Activated CD4-positive, alpha-beta T cell treated with anti-CD3 and anti-CD28 coated beads, Interleukin-2, amount 50 U/mL, for 16 hours (primary cell): ENCODE measurements at regions not wholly inside any gene's neighbourhood (a gene's known extent, or its start where the extent isn't known, plus 50 kb on each side); places are given as distances from the start of the nearest gene placed in this dataset.
A peak's percentile ranks its signal among the peaks of the same experiment; 100 is the strongest.

ENCODE experiments used
- DNase-seq: peaks from one replicate; pipeline ENCODE4 v3.0.0-alpha.2; 2020

DNA sequence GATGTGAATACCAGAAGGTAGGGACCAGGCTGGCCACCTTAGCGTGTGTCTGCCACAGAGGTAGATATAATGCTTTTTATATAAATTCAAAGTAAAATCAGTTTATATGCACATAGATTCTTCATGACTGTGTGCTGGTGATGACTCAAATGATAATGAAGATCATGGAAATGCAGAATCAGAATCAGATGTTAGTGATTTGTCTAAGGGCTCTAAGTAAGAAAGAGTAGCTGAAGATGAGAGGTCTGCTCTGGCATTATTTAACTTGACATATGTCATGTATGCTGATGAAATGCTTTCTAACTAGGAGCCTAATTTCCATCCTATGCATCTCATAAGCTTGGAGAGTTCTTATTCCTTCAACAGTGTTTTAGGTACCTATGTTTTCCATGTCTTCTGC, 50.3 kb upstream of the DPH6 start:
- DNase-seq = no peak

- DNase-seq = no peak
Observed at GRCh38 chr15:35602836-35603235, 56.9 kb upstream of the DPH6 start.

GRCh38 chr15:35603301-35603700, 57.3 kb upstream of the DPH6 start:
- peak; percentile 6 for DNase-seq

DNA sequence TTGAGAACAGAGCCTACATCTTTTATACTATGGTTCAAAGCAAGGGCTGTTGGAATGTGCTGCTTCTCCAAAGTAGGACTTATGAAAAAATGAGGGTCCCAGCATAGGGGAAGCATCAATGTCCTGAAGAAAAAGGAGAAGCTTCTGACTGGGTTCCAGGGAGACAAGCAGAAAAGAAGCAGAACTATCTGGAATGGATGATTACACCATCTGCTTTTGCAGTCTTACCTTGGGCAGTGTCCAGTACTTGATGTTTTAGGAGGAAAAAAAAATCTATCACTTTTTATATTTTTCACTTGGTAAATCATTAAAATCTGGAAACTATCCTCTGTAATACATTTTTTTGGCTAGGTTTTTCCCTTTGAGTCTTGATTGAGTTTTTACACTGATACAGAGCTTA, 57.9 kb upstream of the DPH6 start:
- DNase-seq = no peak

DNA sequence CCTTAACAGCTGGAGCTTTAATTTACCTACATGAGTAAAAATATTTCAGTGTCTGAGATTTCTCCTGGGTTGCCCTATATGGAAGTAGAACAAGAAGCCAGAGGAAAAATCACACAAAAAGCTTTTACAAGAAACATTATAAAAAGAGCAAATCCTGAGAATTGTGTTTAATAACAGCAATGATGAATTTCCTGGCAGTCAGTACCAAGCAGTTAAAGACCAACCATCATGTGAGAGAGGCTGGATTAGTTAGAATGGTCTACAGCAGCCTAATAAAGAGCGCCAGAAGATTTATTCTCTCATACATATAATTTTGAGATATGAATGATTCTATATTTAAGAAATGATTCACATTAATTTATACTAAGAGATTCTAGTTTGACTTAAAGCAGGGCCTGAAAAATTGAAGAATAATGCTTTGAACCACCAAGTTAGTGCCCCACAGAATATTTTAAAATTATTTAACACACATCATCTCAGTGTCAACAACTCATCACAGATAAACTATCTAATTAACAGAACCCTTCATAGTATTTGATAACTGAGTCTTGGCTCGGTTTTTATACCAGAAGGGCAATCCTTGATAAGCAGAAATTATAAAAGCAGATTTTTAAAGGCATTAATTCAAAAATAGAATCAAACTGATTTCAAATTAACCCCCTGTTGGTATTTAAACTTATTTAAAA, 59.9 kb upstream of the DPH6 start:
- no peak for DNase-seq

- DNase-seq = no peak
Observed at GRCh38 chr15:35606450-35606779, 60.5 kb upstream of the DPH6 start.

DNA sequence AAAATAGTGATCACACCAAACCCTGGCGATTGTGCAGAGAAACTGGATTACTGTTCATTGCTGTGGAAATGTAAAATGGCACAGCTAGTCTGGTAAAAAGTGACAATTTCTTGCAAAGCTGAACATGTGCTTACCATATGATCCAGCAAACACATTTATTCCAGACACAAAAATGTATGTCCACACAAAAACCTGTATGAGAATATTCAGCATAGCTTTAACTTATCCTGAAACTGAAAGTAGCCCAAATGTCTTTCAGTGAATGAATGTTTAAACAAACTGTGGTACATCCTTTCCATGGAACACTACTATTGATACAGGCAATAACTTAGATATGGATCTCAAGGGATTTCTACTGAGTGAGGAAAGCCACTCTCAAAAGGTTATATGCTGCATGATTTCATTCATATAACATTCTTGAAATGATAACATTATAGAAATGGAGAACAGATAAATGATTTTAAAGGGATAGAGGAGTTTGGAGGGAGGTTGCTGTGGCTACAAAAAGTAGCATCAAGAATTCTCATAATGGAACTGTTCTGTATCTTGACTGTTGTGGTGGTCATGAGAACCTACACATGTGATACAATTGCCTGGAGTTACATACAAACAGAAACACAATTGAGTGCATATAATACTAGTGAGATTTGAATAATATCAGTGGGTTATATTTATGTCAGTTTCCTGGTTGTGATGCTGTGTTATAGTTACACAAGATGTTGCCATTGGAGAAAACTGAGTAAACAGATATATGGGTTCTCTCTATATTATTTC, 70.7 kb upstream of the DPH6 start:
- DNase-seq = peak; percentile 3

DNA sequence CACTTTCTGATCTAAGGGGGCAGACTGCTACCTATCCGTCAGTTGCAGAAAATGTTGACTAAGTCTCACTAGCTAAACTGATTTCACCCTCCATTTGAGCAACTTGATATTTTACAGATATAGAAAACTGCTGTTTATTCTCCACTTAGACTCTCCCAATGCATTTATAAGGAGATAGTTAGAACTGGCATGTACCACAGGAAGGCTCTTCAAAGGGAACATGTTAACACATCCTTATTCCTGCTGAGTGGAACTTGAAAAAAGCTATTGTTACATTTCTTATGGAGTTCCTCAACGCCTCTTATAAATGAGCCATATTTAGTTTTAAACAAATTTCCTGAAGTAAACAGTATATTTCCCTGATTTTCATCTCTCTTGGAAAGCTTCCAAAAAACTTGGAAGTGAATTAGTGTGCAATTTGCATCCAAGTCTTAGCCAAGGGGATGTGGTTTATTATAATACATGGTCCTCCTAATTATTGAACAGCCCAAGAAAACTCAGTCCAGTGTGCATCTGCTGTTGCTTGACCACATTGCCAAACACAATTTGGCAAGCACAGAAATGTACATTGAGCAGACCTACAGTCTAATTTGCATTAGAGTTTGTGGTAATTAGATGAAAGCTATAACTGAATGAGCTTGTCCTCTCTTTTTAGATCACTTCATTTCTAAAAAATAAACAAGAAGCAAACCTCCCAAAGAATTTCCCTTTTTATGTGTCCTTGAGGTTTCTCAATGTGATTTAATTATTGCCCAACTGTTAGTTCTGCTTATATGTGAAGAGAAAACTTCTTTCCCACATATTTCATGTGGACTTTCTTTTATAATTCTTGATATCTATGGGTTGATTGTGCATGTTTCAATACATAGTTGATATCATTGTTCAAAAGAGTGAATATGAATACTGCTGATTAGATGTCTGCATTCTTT, 72.6 kb upstream of the DPH6 start:
- no peak for DNase-seq

DNA sequence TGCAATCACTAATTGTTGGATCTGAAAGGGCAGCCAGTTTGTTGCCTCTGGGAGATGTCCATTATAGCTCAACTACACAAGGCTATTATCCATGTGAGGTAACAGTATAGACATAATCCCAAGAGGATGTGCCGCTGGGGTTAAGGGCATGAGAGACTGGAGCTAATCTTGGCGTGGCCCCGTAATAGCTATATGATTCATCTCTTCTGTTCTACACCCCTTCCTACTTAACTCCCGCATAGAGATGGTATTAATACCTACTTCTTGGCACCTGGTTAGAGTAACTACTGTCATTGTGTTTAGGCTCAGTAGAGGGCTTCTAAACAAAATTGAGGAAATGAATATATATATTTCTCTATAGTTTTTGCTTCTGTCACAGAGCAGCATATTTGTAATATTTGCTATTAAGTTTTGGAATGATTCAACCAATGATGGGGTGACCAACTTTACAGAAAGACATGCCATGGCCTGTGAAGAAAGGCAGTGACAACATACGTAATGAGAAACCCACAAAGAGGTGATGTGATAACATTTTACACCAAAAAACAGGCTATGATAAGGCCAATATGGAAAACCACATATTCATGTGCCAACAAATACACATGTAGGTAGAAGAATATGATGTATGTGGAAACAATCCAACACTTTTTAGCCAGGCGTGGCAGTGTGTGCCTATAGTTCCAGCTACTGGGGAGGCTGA, 76.8 kb upstream of the DPH6 start:
- DNase-seq = no peak

DNA sequence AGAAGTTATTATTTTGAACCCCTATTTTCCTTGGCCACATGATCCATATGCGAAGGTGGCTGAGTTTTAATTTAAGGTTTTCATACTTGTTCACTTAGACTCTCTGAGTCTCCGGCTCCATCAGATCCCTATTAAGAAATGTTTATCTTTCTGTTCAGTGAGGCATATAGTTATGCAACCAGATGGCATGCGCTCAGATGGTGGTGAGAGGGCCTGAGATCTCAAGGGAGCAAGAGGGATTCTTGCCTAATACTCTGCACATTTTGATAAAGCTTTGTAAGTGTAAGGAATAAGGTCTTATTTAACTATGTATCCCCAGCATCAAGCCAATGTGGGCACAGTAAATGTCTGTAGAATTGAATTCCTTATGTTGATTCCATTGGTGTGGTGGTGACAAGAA, 78.9 kb upstream of the DPH6 start:
- no peak for DNase-seq

DNA sequence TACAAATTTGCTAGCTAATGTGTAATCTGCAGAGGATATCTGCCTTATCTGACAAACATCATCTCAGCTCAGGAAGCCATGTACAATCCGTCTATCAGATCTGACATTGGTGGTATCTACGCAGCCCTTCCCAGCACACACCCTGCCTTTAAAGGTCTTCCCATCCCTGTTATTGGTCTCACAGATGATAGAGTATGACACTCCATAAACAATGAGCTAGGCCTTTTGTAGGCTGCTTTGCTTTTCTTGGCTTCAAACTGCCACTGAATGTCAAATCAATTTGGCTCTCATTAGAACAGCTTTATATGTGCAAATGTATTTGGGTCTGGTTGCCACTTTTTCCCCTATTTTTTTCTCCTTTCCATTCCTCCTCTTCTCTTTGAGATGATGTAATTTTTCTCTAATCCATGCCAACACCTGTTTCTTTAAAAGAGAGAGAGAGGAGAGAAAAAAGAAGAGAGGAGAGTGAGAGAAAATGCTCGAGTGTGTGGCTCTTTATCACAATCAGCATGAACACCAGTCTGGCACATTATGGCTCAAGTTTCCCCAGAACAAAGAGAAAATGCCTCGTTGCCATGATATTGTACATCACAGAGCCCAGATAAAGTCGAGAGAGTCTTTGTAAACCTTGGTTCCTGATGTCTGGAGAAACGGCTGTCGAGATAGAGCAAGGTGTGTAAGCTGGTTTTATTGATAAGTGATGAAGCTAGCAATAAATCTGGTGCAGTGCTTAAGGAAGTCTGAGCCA, 80.8 kb upstream of the DPH6 start:
- no peak for DNase-seq

GRCh38 chr15:35627696-35628095, 81.7 kb upstream of the DPH6 start:
- DNase-seq = no peak

- no peak for DNase-seq
Observed at GRCh38 chr15:35629766-35630165, 83.8 kb upstream of the DPH6 start.

DNA sequence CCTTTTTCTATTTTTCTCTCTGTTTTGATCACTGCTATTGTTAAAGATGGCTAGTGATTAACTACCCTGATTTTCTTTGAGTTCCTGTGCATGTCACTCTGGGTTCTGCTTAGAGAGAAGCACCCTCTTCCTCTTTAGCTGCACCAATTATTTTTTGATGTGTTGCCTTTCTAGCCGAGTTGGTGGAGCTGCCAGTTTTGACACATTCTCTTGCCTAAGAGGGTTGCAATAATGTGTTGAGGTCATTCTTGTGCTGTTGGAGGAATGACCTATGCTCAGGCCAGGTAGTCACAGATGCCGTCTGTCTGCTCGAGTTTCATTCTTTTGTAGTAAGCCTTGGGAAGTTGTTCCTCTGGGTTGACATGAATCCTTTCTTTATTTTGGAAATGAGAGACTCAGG, 84.6 kb upstream of the DPH6 start:
- no peak for DNase-seq

DNA sequence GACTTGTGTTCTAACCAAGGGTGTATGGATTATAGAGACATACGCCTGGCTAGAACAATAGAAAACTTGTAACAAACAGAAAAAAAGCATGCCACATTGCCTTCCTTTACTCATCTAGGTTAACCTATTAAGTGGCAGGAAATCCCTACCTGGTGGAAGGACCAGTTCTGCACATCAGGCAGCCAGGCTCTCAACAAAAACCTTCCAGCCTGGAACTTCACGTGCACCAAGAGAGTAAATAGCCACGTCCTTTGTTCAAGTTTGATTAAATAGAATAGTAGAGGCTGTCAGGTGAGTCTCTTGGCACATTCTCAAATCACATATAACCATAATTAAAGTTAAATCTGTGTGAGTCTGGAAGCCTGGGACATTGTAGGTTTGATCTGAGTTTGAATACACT, 85.0 kb upstream of the DPH6 start:
- no peak for DNase-seq

GRCh38 chr15:35633677-35634076, 87.7 kb upstream of the DPH6 start:
- DNase-seq = no peak

GRCh38 chr15:35646790-35647189, 100.8 kb upstream of the DPH6 start:
- no peak for DNase-seq

GRCh38 chr15:35647303-35647702, 101.3 kb upstream of the DPH6 start:
- DNase-seq = no peak

DNA sequence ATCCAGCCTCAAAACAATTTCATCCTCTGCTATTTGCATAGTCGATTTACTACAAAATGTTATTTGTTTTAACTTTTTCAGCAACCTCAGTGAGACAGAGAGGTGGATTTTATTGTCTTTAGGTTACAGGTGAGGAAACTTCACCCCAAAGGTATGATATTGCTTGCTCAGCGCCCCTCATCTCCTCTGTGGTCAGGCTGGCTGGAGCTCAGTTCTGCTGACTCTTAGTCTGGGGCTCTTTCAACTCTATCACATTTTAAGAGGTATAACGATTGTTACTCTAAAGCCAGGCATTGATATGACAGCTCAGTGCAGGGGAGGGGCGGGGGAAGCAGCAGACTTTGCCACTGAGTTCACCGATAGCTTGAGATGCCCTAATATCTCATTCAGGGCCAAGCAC, 103.0 kb upstream of the DPH6 start:
- no peak for DNase-seq

DNA sequence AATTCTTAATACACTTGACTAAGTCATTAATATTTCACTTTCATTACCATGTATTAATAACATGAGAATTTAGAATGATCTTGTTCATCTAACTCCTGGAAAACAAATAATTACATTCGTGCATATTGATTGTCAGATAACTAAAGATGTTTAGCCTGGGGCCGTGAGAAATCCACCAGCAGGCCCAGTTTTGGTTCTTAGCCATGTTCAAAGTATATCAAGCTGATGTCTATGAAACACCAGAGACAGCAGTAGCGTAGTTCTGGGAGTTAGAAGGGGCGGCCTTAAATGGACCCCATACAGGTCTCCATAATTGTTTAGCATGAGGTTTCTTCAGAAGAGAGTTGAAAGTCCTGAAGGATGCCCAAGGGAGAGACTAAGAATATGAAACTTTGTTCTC, 103.6 kb upstream of the DPH6 start:
- DNase-seq = no peak

GRCh38 chr15:35654332-35654731, 108.4 kb upstream of the DPH6 start:
- no peak for DNase-seq

DNA sequence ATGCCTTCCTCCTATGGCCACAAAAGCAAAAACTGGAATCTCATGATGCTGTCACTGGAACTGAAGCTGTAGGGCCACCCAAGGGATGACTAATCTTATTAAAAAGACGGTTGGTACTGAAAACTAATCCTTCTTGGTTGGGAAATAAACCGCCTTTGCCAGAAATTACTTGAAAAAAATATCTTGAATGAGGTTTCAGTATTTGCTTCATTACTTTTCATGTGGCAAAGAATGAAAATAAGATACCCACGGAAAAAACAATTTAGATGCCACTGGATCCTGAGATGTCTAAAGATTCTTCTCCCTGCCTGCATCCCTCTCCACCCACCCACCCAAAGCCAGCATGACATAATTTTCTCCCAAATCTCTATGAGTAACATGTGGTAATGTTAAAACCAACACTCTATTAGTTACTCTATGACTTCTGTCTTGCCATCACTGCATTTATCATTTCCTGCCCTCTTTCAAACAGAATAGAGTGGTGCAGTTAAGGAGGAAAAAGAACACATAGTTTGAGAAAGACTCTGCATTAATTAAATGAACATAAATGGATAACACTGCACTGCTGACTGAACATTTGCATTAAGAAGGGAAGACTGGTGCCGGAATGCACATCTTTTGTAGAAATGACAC, 111.8 kb upstream of the DPH6 start:
- DNase-seq = peak; percentile 84
